ENCODE measurements at regions not wholly inside any gene's neighbourhood (a gene's known extent, or its start where the extent isn't known, plus 50 kb on each side); places are given as distances from the start of the nearest gene placed in this dataset.

GRCh38 chr15:96092186-96092585 lies 238.3 kb upstream of the NR2F2 start:
- no peak for TF ChIP-seq EP300 (IDR thresholded peaks at IDR 0.05; ENCODE audit: borderline replicate concordance in 1 of 2, low read depth in 1 of 2, low read length in 1 of 2)
- TF ChIP-seq JUND (IDR thresholded peaks at IDR 0.05) = no peak
- TF ChIP-seq POLR2AphosphoS5 (IDR thresholded peaks at IDR 0.05; ENCODE audit: low read depth, low read length) = no peak
- no peak for TF ChIP-seq RFX5 (IDR thresholded peaks at IDR 0.05; ENCODE audit: low read length)
